ENCODE measurements at regions not wholly inside any gene's neighbourhood (a gene's known extent, or its start where the extent isn't known, plus 50 kb on each side); places are given as distances from the start of the nearest gene placed in this dataset.

DNA sequence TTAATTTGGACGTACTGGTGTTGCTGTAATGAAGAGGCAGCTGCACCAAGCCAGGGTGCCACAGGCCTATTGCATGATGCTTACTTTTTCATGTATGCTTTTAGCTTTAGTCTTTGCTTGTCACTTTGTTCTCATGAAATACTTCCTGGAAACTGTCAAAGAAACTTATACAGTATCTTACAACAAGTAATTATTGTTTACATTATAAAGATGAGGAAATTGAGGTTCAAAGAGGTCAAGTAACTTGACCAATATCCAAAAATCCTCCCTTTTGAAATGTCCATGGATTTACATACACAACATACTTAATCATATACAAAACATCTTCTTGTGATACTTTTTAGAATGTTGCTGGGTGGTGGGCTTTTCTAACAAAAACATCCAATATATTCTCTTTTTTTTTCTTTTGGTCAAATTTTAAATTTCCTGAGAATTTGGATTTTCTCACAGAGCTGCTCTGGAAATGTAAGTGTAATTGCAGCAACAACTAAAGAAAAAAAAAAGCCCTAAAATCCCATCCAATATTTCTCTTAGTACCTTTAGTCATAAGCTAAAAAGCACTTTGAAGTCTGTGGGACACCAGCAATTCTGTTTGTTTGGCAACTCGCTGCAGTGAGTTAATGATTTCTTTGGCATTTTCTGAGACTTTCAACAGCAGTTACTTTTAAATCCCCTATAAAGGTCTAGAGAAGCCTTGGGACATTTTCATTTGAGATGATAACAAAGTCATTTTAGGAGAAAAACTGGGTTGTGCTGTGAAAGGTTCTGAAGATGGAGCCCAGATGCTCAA, 500.6 kb upstream of the IGFBP3 start:
- no peak for DNase-seq
- no peaks in the 10 kb centered on the region for H3K27me3 ChIP-seq
- no peak overlapping the region for H3K4me3 ChIP-seq (ENCODE audit: low read depth, low read length)
- H3K4me1 ChIP-seq = no peaks in the 10 kb centered on the region
- H3K9me3 ChIP-seq = no peaks in the 10 kb centered on the region
- H3K36me3 ChIP-seq = no peaks in the 10 kb centered on the region
- TF ChIP-seq, protein P1, sequence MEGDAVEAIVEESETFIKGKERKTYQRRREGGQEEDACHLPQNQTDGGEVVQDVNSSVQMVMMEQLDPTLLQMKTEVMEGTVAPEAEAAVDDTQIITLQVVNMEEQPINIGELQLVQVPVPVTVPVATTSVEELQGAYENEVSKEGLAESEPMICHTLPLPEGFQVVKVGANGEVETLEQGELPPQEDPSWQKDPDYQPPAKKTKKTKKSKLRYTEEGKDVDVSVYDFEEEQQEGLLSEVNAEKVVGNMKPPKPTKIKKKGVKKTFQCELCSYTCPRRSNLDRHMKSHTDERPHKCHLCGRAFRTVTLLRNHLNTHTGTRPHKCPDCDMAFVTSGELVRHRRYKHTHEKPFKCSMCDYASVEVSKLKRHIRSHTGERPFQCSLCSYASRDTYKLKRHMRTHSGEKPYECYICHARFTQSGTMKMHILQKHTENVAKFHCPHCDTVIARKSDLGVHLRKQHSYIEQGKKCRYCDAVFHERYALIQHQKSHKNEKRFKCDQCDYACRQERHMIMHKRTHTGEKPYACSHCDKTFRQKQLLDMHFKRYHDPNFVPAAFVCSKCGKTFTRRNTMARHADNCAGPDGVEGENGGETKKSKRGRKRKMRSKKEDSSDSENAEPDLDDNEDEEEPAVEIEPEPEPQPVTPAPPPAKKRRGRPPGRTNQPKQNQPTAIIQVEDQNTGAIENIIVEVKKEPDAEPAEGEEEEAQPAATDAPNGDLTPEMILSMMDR (IDR thresholded peaks at IDR 0.05; ENCODE audit: low read depth, low read length) = no peak

DNA sequence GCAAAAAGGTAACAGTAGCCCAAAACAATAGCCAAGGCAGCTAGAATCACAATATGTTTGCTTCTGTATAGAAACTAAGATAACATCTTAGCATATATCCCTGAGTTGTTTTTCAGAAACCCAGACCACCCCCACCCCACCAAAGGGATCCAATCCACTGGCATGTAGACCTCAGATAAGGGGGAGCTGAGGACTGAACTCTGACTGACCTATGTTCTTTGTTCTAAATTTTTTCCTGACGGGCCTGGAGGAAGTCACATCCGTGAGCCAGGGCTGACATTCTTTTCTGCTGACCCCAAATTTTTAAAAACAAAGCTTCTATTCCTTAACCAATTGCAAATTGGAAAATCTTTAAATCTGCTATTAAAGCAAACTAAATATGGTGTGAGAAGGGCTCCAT, 493.9 kb upstream of the IGFBP3 start:
- H3K36me3 ChIP-seq = no peaks in the 10 kb centered on the region
- no peaks in the 10 kb centered on the region for H3K4me1 ChIP-seq
- no peak overlapping the region for H3K4me3 ChIP-seq (ENCODE audit: low read depth, low read length)
- H3K9me3 ChIP-seq = no peaks in the 10 kb centered on the region
- H3K27me3 ChIP-seq = no peaks in the 10 kb centered on the region
- TF ChIP-seq, protein P1 (IDR thresholded peaks at IDR 0.05; ENCODE audit: low read depth, low read length) = no peak
- no peak for DNase-seq

- no peak for DNase-seq
- no peaks in the 10 kb centered on the region for H3K36me3 ChIP-seq
- no peak overlapping the region for H3K4me3 ChIP-seq (ENCODE audit: low read depth, low read length)
- TF ChIP-seq, protein P1 (IDR thresholded peaks at IDR 0.05; ENCODE audit: low read depth, low read length) = no peak
- no peaks in the 10 kb centered on the region for H3K4me1 ChIP-seq
- H3K27me3 ChIP-seq = no peaks in the 10 kb centered on the region
- H3K9me3 ChIP-seq = no peaks in the 10 kb centered on the region
These were observed 490.2 kb upstream of the IGFBP3 start for GRCh38 chr7:46411236-46411635.

GRCh38 chr7:46407125-46407524, 486.1 kb upstream of the IGFBP3 start:
- no peaks in the 10 kb centered on the region for H3K36me3 ChIP-seq
- TF ChIP-seq, protein P1 (IDR thresholded peaks at IDR 0.05; ENCODE audit: low read depth, low read length) = no peak
- H3K27me3 ChIP-seq = no peaks in the 10 kb centered on the region
- H3K4me1 ChIP-seq = no peaks in the 10 kb centered on the region
- no peak for DNase-seq
- H3K9me3 ChIP-seq = no peaks in the 10 kb centered on the region
- no peak overlapping the region for H3K4me3 ChIP-seq (ENCODE audit: low read depth, low read length)

- Histone ChIP-seq H3K27me3 (no peaks in the 10 kb centered on the region), H3K36me3 (no peaks in the 10 kb centered on the region), H3K9me3 (no peaks in the 10 kb centered on the region), H3K4me3 (ENCODE audit: low read depth, low read length) (no peak overlapping the region), H3K4me1 (no peaks in the 10 kb centered on the region)
- DNase-seq = no peak
- TF ChIP-seq, protein P1 (IDR thresholded peaks at IDR 0.05; ENCODE audit: low read depth, low read length) = no peak
These were observed 476.5 kb upstream of the IGFBP3 start for GRCh38 chr7:46397591-46397990.

DNA sequence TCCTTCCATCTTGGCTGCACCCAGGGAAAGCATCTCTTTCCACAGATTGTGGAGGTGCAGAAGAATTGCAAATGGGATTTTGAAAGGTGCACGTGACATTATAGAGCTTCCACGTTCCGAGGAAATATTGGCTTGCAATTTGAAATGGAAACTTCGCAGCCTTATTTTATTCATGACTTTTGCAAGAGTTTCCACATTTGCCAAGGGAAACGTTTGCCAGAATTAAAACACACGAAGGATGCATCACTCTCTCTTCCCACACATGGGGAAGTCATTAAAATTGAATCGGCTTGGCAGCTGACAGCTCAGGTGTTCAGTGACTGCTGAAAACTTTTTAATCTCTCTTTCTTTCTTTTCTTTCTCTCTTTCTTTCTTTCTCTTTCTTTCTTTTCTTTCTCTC, 475.4 kb upstream of the IGFBP3 start:
- Histone ChIP-seq H3K4me3 (ENCODE audit: low read depth, low read length) (no peak overlapping the region), H3K9me3 (no peaks in the 10 kb centered on the region), H3K36me3 (no peaks in the 10 kb centered on the region), H3K4me1 (no peaks in the 10 kb centered on the region), H3K27me3 (no peaks in the 10 kb centered on the region)
- no peak for DNase-seq
- TF ChIP-seq, protein P1 (IDR thresholded peaks at IDR 0.05; ENCODE audit: low read depth, low read length) = no peak

Data from BE2C (cell line).